Epithelial cell of esophagus (primary cell): ENCODE measurements at regions not wholly inside any gene's neighbourhood (a gene's known extent, or its start where the extent isn't known, plus 50 kb on each side); places are given as distances from the start of the nearest gene placed in this dataset.

ENCODE experiments used
- DNase-seq: peaks from one replicate; pipeline ENCODE4 v3.0.0; 2010; ENCODE audit warnings: low read depth
- H3K4me3 ChIP-seq: 2 replicates; pipeline ENCODE4 v1.5.1; 2011; ENCODE audit warnings: mild to moderate bottlenecking, low read length, control low read depth
- CTCF ChIP-seq: IDR thresholded peaks from 2 replicates; pipeline ENCODE4 v1.5.1; 2011; ENCODE audit warnings: low read depth, mild to moderate bottlenecking, low read length, control low read depth, inconsistent platforms; ENCODE audit not compliant: insufficient read depth; ENCODE audit errors: missing control alignments

- TF ChIP-seq CTCF, result no peak
- no peak for DNase-seq
- H3K4me3 ChIP-seq, result no peak overlapping the region
Measured at GRCh38 chr11:97815667-97816066, 1205.1 kb upstream of the CNTN5 start.

GRCh38 chr11:97832451-97832850 is 1188.3 kb upstream of the CNTN5 start:
- TF ChIP-seq CTCF, result no peak
- H3K4me3 ChIP-seq, result no peak overlapping the region
- DNase-seq, result no peak

GRCh38 chr11:97833412-97833811 is 1187.3 kb upstream of the CNTN5 start:
- H3K4me3 ChIP-seq, result no peak overlapping the region
- DNase-seq, result no peak
- TF ChIP-seq CTCF, result no peak

- no peak for TF ChIP-seq CTCF
- no peak for DNase-seq
- no peak overlapping the region for H3K4me3 ChIP-seq
Measured at GRCh38 chr11:97844016-97844415, 1176.7 kb upstream of the CNTN5 start.

GRCh38 chr11:97847730-97848129 is 1173.0 kb upstream of the CNTN5 start:
- no peak overlapping the region for H3K4me3 ChIP-seq
- TF ChIP-seq CTCF, result no peak
- DNase-seq, result no peak

GRCh38 chr11:97850701-97851100 is 1170.0 kb upstream of the CNTN5 start:
- no peak overlapping the region for H3K4me3 ChIP-seq
- DNase-seq, result no peak
- no peak for TF ChIP-seq CTCF

- no peak for TF ChIP-seq CTCF
- DNase-seq, result no peak
- no peak overlapping the region for H3K4me3 ChIP-seq
Measured at GRCh38 chr11:97854357-97854756, 1166.4 kb upstream of the CNTN5 start.
